ENCODE measurements at regions not wholly inside any gene's neighbourhood (a gene's known extent, or its start where the extent isn't known, plus 50 kb on each side); places are given as distances from the start of the nearest gene placed in this dataset.

DNA sequence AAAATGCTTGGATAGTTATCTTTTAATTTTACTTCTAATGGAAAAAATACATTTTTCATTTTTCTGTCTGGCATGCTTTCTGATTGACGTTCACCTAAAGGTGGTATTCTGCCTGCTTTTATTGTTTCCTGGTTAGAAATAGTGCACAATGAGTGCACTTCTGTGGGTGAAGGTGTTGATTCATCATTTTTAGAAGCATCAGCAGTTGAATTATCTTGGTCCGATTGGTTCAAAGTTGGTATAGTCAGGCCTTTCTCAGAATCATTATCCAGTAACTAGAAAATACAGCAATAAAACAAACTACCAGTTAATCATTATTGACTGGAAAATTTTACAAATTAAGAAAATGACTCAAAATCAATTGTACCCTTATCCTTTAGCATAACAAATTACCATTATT is 84.5 kb downstream of the STRADB start:
- Histone ChIP-seq H3K27me3 (replicated peaks in 1 of 4; ENCODE audit: control insufficient read depth in 3 of 4, extremely low read depth in 1 of 4, insufficient read depth in 3 of 4, low read length in 3 of 4) (no peaks in the 10 kb centered on the region), H3K23ac (ENCODE audit: insufficient read length) (no peak overlapping the region), H3K79me2 (ENCODE audit: control insufficient read depth in 1 of 2, insufficient read depth in 2 of 2, low read length in 2 of 2) (no peaks in the 10 kb centered on the region), H3K9me3 (ENCODE audit: insufficient read depth in 2 of 2, low read depth in 1 of 2, low read length in 1 of 2) (peaks cover 3 to 8% of the 10 kb centered on the region in 2 experiments; a peak in 2 of 4 replicates), H4K20me1 (replicated peaks in 1 of 2; ENCODE audit: control insufficient read depth in 1 of 2, insufficient read depth in 2 of 2, low read length in 2 of 2) (no peaks in the 10 kb centered on the region), H3K56ac (replicated peaks; ENCODE audit: insufficient read length, low read depth, low read length) (no peak overlapping the region), H4K5ac (ENCODE audit: insufficient read length, low read depth, low read length) (no peak overlapping the region), H3K23me2 (ENCODE audit: low read depth, low read length) (no peaks in the 10 kb centered on the region), H3K4ac (replicated peaks; ENCODE audit: insufficient read length, low read depth, low read length) (no peak overlapping the region), H3K79me1 (ENCODE audit: low read depth, low read length) (no peaks in the 10 kb centered on the region), H3K18ac (ENCODE audit: extremely low read depth, low read length) (no peak overlapping the region), H2AK5ac (ENCODE audit: low read depth, low read length) (no peak overlapping the region), H2BK12ac (ENCODE audit: low read depth, low read length) (no peak overlapping the region), H4K8ac (ENCODE audit: extremely low read depth, insufficient read depth, low read length) (no peak overlapping the region), H3K27ac (ENCODE audit: low read depth, low read length) (no peak overlapping the region), H4K91ac (replicated peaks; ENCODE audit: insufficient read length, low read length) (no peak overlapping the region), H2BK20ac (ENCODE audit: low read length) (no peak overlapping the region), H3K36me3 (ENCODE audit: control insufficient read depth in 2 of 4, insufficient read depth in 4 of 4, low read length in 3 of 4) (no peaks in the 10 kb centered on the region), H2AFZ (ENCODE audit: low read length) (no peak overlapping the region), H3K9ac (replicated peaks in 1 of 4; ENCODE audit: extremely low read depth in 1 of 4, low read depth in 3 of 4, low read length in 3 of 4) (no peak overlapping the region), H2BK5ac (ENCODE audit: low read depth, low read length) (no peak overlapping the region), H3K4me1 (replicated peaks in 1 of 4; ENCODE audit: control insufficient read depth in 3 of 4, insufficient read depth in 4 of 4, low read length in 3 of 4) (no peaks in the 10 kb centered on the region), H2BK120ac (replicated peaks; ENCODE audit: low read depth, low read length) (no peak overlapping the region), H3K4me3 (ENCODE audit: extremely low read depth in 1 of 4, insufficient read depth in 2 of 4, low read depth in 3 of 4, low read length in 4 of 4) (no peak overlapping the region), H2BK15ac (ENCODE audit: low read length) (no peak overlapping the region), H3K4me2 (ENCODE audit: insufficient read depth in 1 of 2, low read depth in 2 of 2, low read length in 2 of 2) (no peak overlapping the region), H3K14ac (ENCODE audit: insufficient read length) (no peak overlapping the region)
- FAIRE-seq (no peak), DNase-seq (ENCODE audit: low read depth in 1 of 2, low spot score in 2 of 2) (no peak)
- ChIA-PET CTCF (ENCODE audit: partially characterized antibody) (no interaction called here), POLR2A (ENCODE audit: partially characterized antibody) (no interaction called here)
- 81% methylated on average over 2 of the region's 2 CpGs; no CpG with 5 or more reads in 1 of the 2 experiments for WGBS, 2 experiments (ENCODE audit: extremely low coverage in 1 of 2, insufficient coverage in 1 of 2, insufficient read length in 1 of 2, insufficient replicate concordance in 2 of 2, low coverage in 1 of 2, low lambda C conversion rate in 2 of 2, missing lambda C conversion rate in 1 of 2)
- TF ChIP-seq, protein P1, sequence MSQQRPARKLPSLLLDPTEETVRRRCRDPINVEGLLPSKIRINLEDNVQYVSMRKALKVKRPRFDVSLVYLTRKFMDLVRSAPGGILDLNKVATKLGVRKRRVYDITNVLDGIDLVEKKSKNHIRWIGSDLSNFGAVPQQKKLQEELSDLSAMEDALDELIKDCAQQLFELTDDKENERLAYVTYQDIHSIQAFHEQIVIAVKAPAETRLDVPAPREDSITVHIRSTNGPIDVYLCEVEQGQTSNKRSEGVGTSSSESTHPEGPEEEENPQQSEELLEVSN (IDR thresholded peaks at IDR 0.05), result no peak
- TF ChIP-seq POU5F1 (IDR thresholded peaks at IDR 0.05; ENCODE audit: low read depth, low read length) (no peak), CBX8 (IDR thresholded peaks at IDR 0.05; ENCODE audit: borderline replicate concordance, low read depth, low read length) (no peak), CHD2 (IDR thresholded peaks at IDR 0.05; ENCODE audit: low read length) (no peak), MAFK (IDR thresholded peaks at IDR 0.05; ENCODE audit: low read depth, low read length) (no peak), CREB1 (IDR thresholded peaks at IDR 0.05) (no peak), CBX5 (IDR thresholded peaks at IDR 0.05; ENCODE audit: low read depth, low read length) (no peak), TCF12 (IDR thresholded peaks at IDR 0.05; ENCODE audit: low read depth, low read length) (no peak), RBBP5 (IDR thresholded peaks at IDR 0.05; ENCODE audit: borderline replicate concordance, low read depth, low read length) (no peak), SP1 (IDR thresholded peaks at IDR 0.05; ENCODE audit: low read depth, low read length) (no peak), TEAD4 (IDR thresholded peaks at IDR 0.05; ENCODE audit: low read depth, low read length) (no peak), GTF2F1 (IDR thresholded peaks at IDR 0.05; ENCODE audit: borderline replicate concordance, low read depth, low read length) (no peak)
- TF ChIP-seq, protein P2, sequence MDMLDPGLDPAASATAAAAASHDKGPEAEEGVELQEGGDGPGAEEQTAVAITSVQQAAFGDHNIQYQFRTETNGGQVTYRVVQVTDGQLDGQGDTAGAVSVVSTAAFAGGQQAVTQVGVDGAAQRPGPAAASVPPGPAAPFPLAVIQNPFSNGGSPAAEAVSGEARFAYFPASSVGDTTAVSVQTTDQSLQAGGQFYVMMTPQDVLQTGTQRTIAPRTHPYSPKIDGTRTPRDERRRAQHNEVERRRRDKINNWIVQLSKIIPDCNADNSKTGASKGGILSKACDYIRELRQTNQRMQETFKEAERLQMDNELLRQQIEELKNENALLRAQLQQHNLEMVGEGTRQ (IDR thresholded peaks at IDR 0.05; ENCODE audit: low read length), result no peak
- TF ChIP-seq, protein P3, sequence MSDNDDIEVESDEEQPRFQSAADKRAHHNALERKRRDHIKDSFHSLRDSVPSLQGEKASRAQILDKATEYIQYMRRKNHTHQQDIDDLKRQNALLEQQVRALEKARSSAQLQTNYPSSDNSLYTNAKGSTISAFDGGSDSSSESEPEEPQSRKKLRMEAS (IDR thresholded peaks at IDR 0.05), result no peak
